ENCODE measurements at regions not wholly inside any gene's neighbourhood (a gene's known extent, or its start where the extent isn't known, plus 50 kb on each side); places are given as distances from the start of the nearest gene placed in this dataset.

DNA sequence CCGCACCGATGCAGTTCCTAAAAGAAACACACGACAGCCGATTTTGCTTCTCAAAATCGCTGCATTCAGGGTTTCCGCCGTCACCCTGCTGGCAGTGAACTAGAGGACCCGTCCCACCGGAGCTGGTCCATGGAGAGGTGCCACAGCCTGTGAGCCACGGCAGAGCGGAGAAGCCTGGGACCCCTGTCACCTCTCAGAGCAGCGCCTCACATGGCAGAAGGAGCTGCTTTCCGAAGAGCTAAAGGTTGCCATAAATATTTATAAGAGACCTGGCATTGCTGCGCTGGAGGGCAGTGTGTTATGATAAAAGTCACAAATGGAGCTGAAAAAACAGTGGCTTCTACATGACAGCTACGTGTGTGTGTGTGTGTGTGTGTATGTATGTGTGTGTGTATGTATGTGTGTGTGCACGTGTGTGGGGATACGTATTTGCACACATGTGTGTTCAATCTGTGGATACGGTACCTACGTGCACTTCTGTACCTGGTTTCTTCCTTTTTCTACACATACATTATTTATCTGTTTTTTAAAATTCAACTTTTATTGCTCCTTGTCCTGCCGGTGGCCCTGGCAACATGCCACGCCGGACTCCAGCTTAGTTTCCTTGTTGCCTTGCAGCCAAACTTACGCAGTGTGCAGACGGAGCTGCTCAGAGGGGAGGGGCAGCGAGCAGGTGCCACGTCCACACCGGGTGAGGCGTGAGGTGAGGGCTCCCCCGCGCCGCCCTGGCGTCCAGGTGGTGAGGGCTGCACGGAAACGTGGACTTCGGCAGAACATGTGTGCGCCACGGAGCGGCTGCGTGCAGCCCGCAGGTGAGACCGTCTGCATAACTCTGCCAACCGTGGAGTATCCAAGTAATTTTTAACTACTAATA is 115.2 kb upstream of the PITRM1 start:
- no peak for TF ChIP-seq CTCF (IDR thresholded peaks at IDR 0.05; ENCODE audit: low read length)
- no peak for TF ChIP-seq EZH2 (IDR thresholded peaks at IDR 0.05; ENCODE audit: borderline replicate concordance, low read length)
